GM12878 (cell line): ENCODE measurements at regions not wholly inside any gene's neighbourhood (a gene's known extent, or its start where the extent isn't known, plus 50 kb on each side); places are given as distances from the start of the nearest gene placed in this dataset.

Experiments
- ATAC-seq: fragments of 200-7000 bp; cut with Tn5 transposase; 3 replicates; pipeline ENCODE4 v1.9.1; 2020; ENCODE audit warnings: mild to moderate bottlenecking, moderate library complexity
- BruUV-seq: library from RNA; stranded (reverse); fragments of 400-500 nt; replicated peaks from 2 replicates; lab custom pipeline; 2021; lab: Mats Ljungman, UMichigan
- CTCF ChIA-PET: fragments of 300-600 bp; sonication (Branson Sonifier 250); formaldehyde crosslinking; extraction: SDS; loops from one replicate; lab custom pipeline; 2021; ENCODE audit warnings: inconsistent platforms; lab: Yijun Ruan, JAX
- POLR2A ChIA-PET: fragments of 350-600 bp; formaldehyde crosslinking; extraction: SDS; loops from one replicate; lab custom pipeline; 2021; ENCODE audit warnings: inconsistent platforms; lab: Charles Lee
- RAD21 ChIA-PET: fragments of 300-600 bp; sonication (Branson Sonifier 250); formaldehyde crosslinking; loops from one replicate; lab custom pipeline; 2023; ENCODE audit warnings: antibody characterized with exemption; ENCODE audit not compliant: unreplicated experiment; lab: Charles Lee
- SMC1A ChIA-PET: fragments of 300-600 bp; sonication (Branson Sonifier 250); formaldehyde crosslinking; loops from one replicate; lab custom pipeline; 2023; ENCODE audit not compliant: unreplicated experiment, uncharacterized antibody; lab: Charles Lee
- DNase-seq: peaks from one replicate; pipeline ENCODE4 v3.0.0-alpha.2; 2011; ENCODE audit warnings: low read depth, low spot score
- FAIRE-seq: peaks from 3 replicates; lab custom pipeline; 2011; peaks lifted over from hg19 to GRCh38; lab: Jason Lieb, UNC
- H2AFZ ChIP-seq: 2 replicates; pipeline ENCODE4 v1.6.0; 2011; ENCODE audit warnings: low read depth, low read length, control low read depth; ENCODE audit not compliant: control insufficient read depth
- H3K27ac ChIP-seq: 2 replicates; pipeline ENCODE4 v1.5.1; 2011; ENCODE audit warnings: control low read depth; ENCODE audit not compliant: control insufficient read depth, insufficient read depth
- H3K27me3 ChIP-seq, 2 experiments: replicated peaks in 1 of 2; 2 replicates each; pipeline versions ENCODE4 v1.6.0 to v1.6.1; 2011; ENCODE audit warnings: low read length in 1 of 2; ENCODE audit not compliant: control insufficient read depth in 2 of 2, insufficient read depth in 2 of 2
- H3K36me3 ChIP-seq, 2 experiments: 2 replicates each; pipeline ENCODE4 v1.5.1; 2011; ENCODE audit warnings: low read length in 1 of 2; ENCODE audit not compliant: control insufficient read depth in 2 of 2, insufficient read depth in 2 of 2
- H3K4me1 ChIP-seq: 2 replicates; pipeline ENCODE4 v1.6.1; 2011; ENCODE audit warnings: mild to moderate bottlenecking, low read length, moderate library complexity, mixed read lengths; ENCODE audit not compliant: control insufficient read depth, insufficient read depth
- H3K4me2 ChIP-seq: 2 replicates; pipeline ENCODE4 v1.6.0; 2011; ENCODE audit warnings: control low read depth; ENCODE audit not compliant: control insufficient read depth, insufficient read depth
- H3K4me3 ChIP-seq: fragments of 200-600 bp; sonication (generic); 2 replicates; pipeline ENCODE4 v1.5.1; 2016
- H3K79me2 ChIP-seq: 2 replicates; pipeline ENCODE4 v1.6.0; 2011; ENCODE audit warnings: low read length; ENCODE audit not compliant: control insufficient read depth, insufficient read depth
- H3K9ac ChIP-seq: 2 replicates; pipeline ENCODE4 v1.8.0; 2011; ENCODE audit warnings: low read length, control low read depth, mixed read lengths; ENCODE audit not compliant: control insufficient read depth, insufficient read depth
- H3K9me3 ChIP-seq: replicated peaks from 3 replicates; pipeline ENCODE4 v1.5.1; 2011; ENCODE audit warnings: mild to moderate bottlenecking, low read length; ENCODE audit not compliant: control insufficient read depth, insufficient read depth
- H4K20me1 ChIP-seq: 2 replicates; pipeline ENCODE4 v1.6.0; 2011; ENCODE audit not compliant: control insufficient read depth, insufficient read depth
- CTCF ChIP-seq, 3 experiments: IDR thresholded peaks in 2 of 3; conservative IDR thresholded peaks in 1 of 3; 2 replicates each; pipeline ENCODE4 v1.5.1; 2011; ENCODE audit warnings: low read depth in 3 of 3, low read length in 3 of 3, mild to moderate bottlenecking in 3 of 3, control low read depth in 2 of 3, moderate library complexity in 2 of 3, inconsistent platforms in 1 of 3, mixed read lengths in 1 of 3; ENCODE audit not compliant: control insufficient read depth in 2 of 3, insufficient read depth in 1 of 3; ENCODE audit errors: extremely low read depth in 1 of 3
- NR2C1 ChIP-seq: fragments of 450-650 bp; IDR thresholded peaks from 2 replicates; pipeline ENCODE4 v1.6.1; 2017; ENCODE audit warnings: antibody characterized with exemption, mild to moderate bottlenecking, moderate library complexity
- POLR2AphosphoS2 ChIP-seq: IDR thresholded peaks from 2 replicates; pipeline ENCODE4 v1.6.1; 2011; ENCODE audit warnings: low read depth, mild to moderate bottlenecking, low read length, improper control_type of control experiment, moderate library complexity
- SMC3 ChIP-seq: IDR thresholded peaks from 2 replicates; pipeline ENCODE4 v1.6.1; 2011; ENCODE audit warnings: low read length, improper control_type of control experiment, borderline replicate concordance
- SRF ChIP-seq, 2 experiments: IDR thresholded peaks; 2 replicates each; pipeline ENCODE4 v1.6.1; 2011; ENCODE audit warnings: low read depth in 2 of 2, low read length in 2 of 2, mild to moderate bottlenecking in 1 of 2, moderate library complexity in 1 of 2
- SUZ12 ChIP-seq: fragments of 200-600 bp; sonication (generic); IDR thresholded peaks from one replicate; pipeline ENCODE4 v1.6.1; 2018; ENCODE audit warnings: antibody characterized with exemption, mild to moderate bottlenecking; ENCODE audit not compliant: unreplicated experiment
- TAF1 ChIP-seq: IDR thresholded peaks from 2 replicates; pipeline ENCODE4 v1.6.1; 2011; ENCODE audit warnings: mild to moderate bottlenecking, low read depth, low read length, borderline replicate concordance
- ZZZ3 ChIP-seq: IDR thresholded peaks from 2 replicates; pipeline ENCODE4 v1.6.1; 2011; ENCODE audit warnings: low read depth; ENCODE audit not compliant: control insufficient read depth, insufficient read length
- WGBS: methylation state at CpG from one replicate; pipeline ENCODE4 v1.1.6; 2016; ENCODE audit warnings: low lambda C conversion rate; ENCODE audit not compliant: insufficient replicate concordance, insufficient coverage; ENCODE audit errors: missing lambda C conversion rate; 5-methylcytosine and 5-hydroxymethylcytosine counted together
- in situ Hi-C: fragments of 300-500 bp; cut with MboI; formaldehyde crosslinking; loops from 9 replicates; pipeline ENCODE4 v1.14.3; 2018; ENCODE audit warnings: mixed read lengths
- intact Hi-C: fragments of 100-400 bp; cut with micrococcal nuclease; formaldehyde crosslinking; loops from one replicate; pipeline ENCODE4 v1.14.2; 2022; ENCODE audit not compliant: unreplicated experiment

GRCh38 chr5:25544652-25545249 lies 900.0 kb upstream of the CDH10 start:
- H3K27me3 ChIP-seq, result no peaks in the 10 kb centered on the region
- peak; percentile 13 for DNase-seq
- no peak for TF ChIP-seq SRF (IDR thresholded peaks at IDR 0.05; ENCODE audit: low read depth in 2 of 2, low read length in 2 of 2)
- TF ChIP-seq NR2C1, result no peak
- TF ChIP-seq TAF1, result no peak
- no peak for TF ChIP-seq ZZZ3
- TF ChIP-seq POLR2AphosphoS2, result no peak
- peak; percentile 48 to 63 (median 56); a peak in 4 of 6 replicates for TF ChIP-seq CTCF (IDR thresholded peaks at IDR 0.05 in 2 of 3, conservative IDR thresholded peaks at IDR 0.05 in 1 of 3; ENCODE audit: control insufficient read depth in 2 of 3, extremely low read depth in 1 of 3, insufficient read depth in 1 of 3, low read depth in 3 of 3, low read length in 3 of 3)
- TF ChIP-seq SMC3, result peak; percentile 49; the same call in 1 of the 2 replicates
- TF ChIP-seq SUZ12, result no peak
- TF ChIP-seq, all 136 proteins: peak for 2
- peak; percentile 89 for ATAC-seq
- Histone ChIP-seq H3K9me3 (no peaks in the 10 kb centered on the region), H3K4me1 (no peaks in the 10 kb centered on the region), H3K36me3 (no peaks in the 10 kb centered on the region), H3K27ac (no peak overlapping the region), H3K4me2 (no peak overlapping the region), H3K9ac (no peak overlapping the region), H3K79me2 (no peaks in the 10 kb centered on the region), H3K4me3 (no peak overlapping the region), H4K20me1 (no peaks in the 10 kb centered on the region), H2AFZ (no peak overlapping the region)
- in situ Hi-C loops, result no loop called here
- ChIA-PET SMC1A (interaction anchor here (0.7 to 1.4 kb wide), 2 partner anchors 169 to 594 kb away, joined by 3 read pairs; no protein-coding TSS in a partner anchor), CTCF (interaction anchor here (0.8 to 1.1 kb wide), 2 partner anchors 10 to 24 kb away, joined by 4 read pairs; no protein-coding TSS in a partner anchor), RAD21 (interaction anchor here (2.5 kb wide), 1 partner anchor 156 kb away, joined by 6 read pairs; no protein-coding TSS in a partner anchor), POLR2A (interaction anchor here (0.6 kb wide), 1 partner anchor 452 kb away, joined by 4 read pairs; no protein-coding TSS in a partner anchor)
- no TSS peak for BruUV-seq
- FAIRE-seq, result peak; percentile 73
- intact Hi-C loops, result loop anchor here (5.0 to 10.0 kb wide), 4 partner anchors 163 to 940 kb away; no protein-coding TSS in a partner anchor
- under 1% methylated on average over 6 of the region's 6 CpGs for WGBS
